ENCODE measurements at regions not wholly inside any gene's neighbourhood (a gene's known extent, or its start where the extent isn't known, plus 50 kb on each side); places are given as distances from the start of the nearest gene placed in this dataset.
"Not testable (repeated sequence)": the region's sequence is repeated elsewhere in the genome, so short reads cannot be mapped to it uniquely, and the experiment has no call there.

GRCh38 chr7:84941936-84942335 lies 244.9 kb downstream of the SEMA3D start:
- no peak for DNase-seq

- no peak for DNase-seq
These were observed 245.6 kb downstream of the SEMA3D start for GRCh38 chr7:84941291-84941690.

GRCh38 chr7:84939888-84940287 lies 247.0 kb downstream of the SEMA3D start:
- DNase-seq = no peak

DNA sequence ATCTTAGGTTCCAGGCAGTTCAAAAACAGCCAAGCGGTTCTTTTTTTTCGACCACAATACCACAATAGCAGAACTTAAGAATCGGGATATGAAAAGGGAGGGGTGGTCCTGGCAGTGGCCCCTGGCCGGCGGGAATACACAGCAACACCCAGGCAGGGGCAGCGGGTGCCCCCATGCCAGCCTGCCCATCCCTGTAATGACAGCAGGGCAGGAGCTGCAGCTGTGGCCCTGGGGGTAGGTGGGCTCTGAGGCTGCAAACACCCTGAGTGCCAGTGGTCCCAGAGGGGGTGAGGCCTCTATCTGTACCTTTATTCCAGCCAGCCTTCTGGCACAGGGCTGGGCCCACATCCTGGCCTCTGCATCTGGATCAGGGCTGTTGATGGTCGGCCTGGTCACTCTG lies 247.4 kb downstream of the SEMA3D start:
- no peak for DNase-seq

GRCh38 chr7:84924353-84924752 lies 262.5 kb downstream of the SEMA3D start:
- DNase-seq = no peak

DNA sequence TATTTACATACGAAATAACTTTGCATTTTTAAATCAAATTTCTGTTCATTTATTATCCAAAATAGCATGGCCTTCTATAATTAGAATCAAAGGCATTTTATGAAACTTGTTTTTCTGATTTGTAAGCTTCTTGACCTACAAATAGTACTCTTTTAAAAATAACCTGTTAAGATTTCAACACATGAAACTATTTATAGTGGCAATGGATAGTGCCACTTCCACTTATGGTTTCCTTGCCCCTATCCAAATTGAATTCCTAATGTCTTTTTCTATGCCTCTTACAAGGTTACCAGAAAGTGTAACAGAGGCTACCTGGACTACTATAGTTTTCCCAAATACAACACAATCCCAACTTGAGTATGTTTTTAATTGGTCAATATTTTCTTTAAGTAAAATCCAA lies 263.5 kb downstream of the SEMA3D start:
- no peak for DNase-seq

DNA sequence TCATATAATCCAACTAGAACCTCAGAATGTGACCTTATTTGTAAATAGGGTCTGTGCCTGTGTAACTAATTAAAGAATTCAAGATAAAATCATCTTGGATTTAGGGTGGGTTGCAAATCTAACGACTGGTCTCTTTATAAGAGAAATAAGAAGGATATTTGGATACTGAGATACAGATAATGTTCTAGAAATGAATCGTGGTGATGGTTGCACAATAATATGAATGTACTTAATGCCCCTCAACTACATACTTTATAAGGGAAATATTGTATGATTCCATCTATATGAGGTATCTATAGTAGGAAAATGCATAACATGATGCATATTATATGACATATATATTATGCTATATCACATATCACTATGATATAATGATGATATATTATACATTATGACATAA lies 265.7 kb downstream of the SEMA3D start:
- no peak for DNase-seq

- DNase-seq = not testable (repeated sequence)
These were observed 269.9 kb downstream of the SEMA3D start for GRCh38 chr7:84916973-84917372.

DNA sequence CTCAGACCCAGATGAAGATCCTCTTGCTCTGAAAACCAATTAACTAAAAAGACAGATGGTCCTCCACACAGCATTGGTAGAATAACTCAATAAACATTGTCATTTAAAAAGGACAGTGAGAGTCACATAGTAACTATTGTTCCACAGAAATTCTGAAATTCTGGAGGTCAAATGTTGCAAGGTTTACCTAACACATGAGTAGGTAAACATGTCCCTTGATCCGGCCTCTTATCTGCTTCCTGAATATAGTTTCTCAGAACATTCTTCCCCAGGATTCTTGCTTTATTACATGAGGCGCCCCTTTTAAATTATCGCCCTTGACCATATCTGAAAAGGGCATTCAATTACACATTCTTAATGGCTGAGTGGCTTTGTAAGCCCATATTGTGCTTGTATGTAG lies 270.7 kb downstream of the SEMA3D start:
- DNase-seq = no peak

GRCh38 chr7:84914598-84914997 lies 272.3 kb downstream of the SEMA3D start:
- no peak for DNase-seq

DNA sequence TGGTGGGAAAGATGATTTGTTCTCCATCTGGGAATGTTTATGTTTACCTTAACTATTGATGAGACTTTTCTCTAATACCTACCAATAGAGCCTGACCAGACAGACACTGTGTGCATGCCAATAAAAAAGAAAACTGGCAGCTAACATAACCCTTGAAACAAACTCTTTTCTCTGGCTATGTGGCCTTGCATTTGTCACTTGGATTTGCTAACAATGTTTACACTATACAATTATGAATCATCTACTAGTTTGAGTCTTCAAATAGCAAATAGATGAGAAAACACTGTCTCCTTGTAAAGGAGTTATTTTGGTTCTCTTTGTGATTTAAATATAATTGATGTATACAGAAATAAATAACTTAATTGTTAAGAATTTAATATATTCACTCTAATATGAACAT lies 273.1 kb downstream of the SEMA3D start:
- no peak for DNase-seq

DNA sequence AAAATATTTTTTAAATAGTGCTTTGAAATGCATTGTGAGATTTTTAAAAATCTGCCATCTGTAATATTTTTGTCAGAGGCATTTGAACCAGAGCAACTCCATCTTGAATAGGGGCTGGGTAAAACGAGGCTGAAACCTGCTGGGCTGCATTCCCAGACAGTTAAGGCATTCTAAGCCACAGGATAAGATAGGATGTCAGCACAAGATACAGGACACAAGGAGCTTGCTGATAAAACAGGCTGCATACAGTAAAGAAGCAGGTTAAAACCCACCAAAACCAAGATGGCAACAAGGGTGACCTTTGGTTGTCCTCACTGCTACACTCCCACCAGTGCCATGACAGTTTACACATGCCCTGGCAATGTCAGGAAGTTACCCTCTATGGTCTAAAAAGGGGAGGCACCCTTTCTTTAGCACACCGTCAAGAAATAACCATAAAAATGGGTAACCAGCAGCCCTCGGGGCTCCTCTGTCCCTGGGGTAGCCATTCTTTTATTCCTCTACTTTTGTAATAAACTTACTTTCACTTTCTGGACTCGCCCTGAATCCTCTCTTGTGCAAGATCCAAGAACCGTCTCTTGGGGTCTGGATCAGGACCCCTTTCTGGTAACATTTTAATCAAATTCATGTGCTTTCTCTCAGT lies 273.7 kb downstream of the SEMA3D start:
- no peak for DNase-seq

DNA sequence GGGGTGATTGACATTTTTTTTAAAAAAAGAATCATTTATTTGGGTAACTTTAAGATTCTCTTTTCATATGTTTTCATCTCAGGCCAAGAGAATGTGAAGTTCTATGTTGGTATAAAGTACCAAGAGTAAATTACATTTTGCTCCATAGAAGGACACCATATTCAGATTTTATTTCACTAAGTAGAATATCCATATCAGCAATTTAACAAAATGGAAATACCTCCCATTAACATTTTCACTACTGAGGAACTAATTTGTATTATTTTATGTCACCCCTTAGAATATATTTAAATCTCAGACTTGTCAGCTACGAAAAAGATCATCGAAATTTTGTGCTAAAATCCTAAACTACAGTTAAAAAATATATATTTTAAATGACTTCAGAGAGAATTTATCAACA lies 274.3 kb downstream of the SEMA3D start:
- no peak for DNase-seq

- no peak for DNase-seq
These were observed 274.8 kb downstream of the SEMA3D start for GRCh38 chr7:84912018-84912417.

DNA sequence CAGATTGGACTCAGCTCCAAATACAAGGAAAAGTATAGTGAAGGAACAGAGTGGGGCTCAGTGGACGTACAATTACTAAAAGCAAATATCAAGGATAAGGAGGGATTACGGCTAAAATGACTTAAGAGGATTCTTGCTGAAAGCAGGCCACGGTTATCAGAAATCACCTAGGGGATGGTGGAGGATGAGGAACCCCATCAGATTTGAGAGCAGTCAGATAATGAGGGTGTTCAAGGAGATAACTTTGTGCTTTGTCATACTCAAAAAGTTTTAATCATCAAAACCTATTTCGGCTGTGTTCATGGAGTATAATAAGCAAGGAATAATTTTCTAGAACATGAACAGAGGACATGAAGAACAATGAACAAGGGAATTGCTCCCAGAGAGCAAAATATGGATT lies 275.8 kb downstream of the SEMA3D start:
- DNase-seq = no peak

GRCh38 chr7:84910322-84910721 lies 276.5 kb downstream of the SEMA3D start:
- not testable (repeated sequence) for DNase-seq

- DNase-seq = no peak
These were observed 278.6 kb downstream of the SEMA3D start for GRCh38 chr7:84908196-84908793.

- no peak for DNase-seq
These were observed 280.0 kb downstream of the SEMA3D start for GRCh38 chr7:84906889-84907288.

DNA sequence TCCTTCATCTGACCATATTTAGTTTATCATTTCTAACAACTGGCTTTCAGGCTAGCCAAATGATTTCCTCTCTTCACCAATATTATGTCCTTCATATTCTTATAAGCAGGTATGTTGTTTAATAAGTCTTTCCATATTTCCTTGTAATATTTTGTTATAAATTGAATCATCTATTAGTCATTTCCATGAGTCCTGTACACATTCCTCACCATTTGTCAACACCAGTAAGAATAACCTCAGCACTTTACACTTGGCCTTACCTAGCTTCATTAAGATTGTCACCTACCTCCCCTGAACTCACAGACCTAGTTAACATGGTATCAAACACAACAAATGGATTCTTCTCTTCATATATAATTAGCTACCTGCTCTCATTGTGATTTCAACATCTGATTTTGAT lies 282.3 kb downstream of the SEMA3D start:
- no peak for DNase-seq

- no peak for DNase-seq
These were observed 285.5 kb downstream of the SEMA3D start for GRCh38 chr7:84901366-84901765.

DNA sequence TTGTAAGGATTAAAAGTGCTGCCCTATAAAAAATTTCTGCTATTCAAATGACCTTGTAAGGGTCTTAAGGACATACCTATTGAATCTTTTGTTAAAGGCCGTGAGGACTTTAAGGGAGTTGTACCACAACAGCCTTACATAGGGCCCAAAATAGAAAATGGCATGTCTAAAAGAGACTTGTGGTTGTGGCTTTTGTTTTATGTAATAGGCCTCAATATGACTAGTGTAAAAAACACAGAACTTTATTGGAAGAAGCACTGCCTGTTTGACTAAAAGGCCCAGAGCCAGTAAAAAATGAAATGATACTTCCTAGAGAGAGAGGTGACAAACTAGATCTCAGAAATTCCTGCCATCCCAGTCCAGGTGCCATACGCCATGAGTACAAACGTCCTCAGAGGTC lies 286.6 kb downstream of the SEMA3D start:
- DNase-seq = no peak

DNA sequence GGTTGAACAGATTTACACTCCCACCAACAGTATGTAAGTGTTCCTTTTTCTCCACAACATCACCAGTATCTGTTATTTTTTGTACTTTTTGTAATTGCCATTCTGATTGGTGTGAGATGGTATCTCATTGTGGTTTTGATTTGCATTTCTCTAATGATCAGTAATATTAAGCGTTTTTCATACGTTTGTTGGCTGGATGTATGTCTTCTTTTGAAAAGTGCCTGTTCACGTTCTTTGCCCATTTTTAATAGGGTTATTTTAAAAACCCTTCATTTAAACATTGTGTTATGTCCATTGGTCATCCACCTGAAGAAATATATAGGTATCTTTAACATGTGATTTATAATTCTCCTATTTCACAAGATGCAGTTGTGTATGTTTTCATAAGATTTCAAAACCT lies 291.3 kb downstream of the SEMA3D start:
- DNase-seq = no peak

DNA sequence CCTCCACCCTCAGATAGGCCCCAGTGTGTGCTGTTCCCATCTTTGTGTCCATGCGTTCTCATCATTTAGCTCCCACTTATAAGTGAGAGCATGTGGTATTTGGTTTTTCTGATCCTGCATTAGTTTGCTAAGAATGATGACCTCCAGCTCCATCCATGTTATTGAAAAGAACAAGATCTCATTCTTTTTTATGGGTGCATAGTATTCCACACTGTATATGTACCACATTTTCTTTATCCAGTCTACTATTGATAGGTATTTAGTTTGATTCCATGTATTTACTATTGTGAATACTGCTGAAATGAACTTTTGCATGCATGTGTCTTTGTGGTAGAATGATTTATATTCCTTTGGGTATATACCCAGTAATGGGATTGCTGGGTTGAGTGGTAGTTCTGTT lies 303.3 kb downstream of the SEMA3D start:
- DNase-seq = not testable (repeated sequence)

- not testable (repeated sequence) for DNase-seq
These were observed 306.4 kb downstream of the SEMA3D start for GRCh38 chr7:84880326-84880997.

Data from stimulated activated CD4-positive, alpha-beta T cell treated with anti-CD3 and anti-CD28 coated beads, Interleukin-2, amount 100 ng/mL, for 48 hours (primary cell).